Fibroblast of skin of abdomen (primary cell): ENCODE measurements at regions not wholly inside any gene's neighbourhood (a gene's known extent, or its start where the extent isn't known, plus 50 kb on each side); places are given as distances from the start of the nearest gene placed in this dataset.
"Not testable (repeated sequence)": the region's sequence is repeated elsewhere in the genome, so short reads cannot be mapped to it uniquely, and the experiment has no call there.

ENCODE experiments used
- DNase-seq: peaks from one replicate; pipeline ENCODE4 v3.0.0-alpha.2; 2013

- DNase-seq = not testable (repeated sequence)
Observed at GRCh38 chr10:30696416-30697185, 67.0 kb upstream of the LYZL2 start.

GRCh38 chr10:30695481-30696236 lies 66.1 kb upstream of the LYZL2 start:
- DNase-seq = peak; percentile 47

DNA sequence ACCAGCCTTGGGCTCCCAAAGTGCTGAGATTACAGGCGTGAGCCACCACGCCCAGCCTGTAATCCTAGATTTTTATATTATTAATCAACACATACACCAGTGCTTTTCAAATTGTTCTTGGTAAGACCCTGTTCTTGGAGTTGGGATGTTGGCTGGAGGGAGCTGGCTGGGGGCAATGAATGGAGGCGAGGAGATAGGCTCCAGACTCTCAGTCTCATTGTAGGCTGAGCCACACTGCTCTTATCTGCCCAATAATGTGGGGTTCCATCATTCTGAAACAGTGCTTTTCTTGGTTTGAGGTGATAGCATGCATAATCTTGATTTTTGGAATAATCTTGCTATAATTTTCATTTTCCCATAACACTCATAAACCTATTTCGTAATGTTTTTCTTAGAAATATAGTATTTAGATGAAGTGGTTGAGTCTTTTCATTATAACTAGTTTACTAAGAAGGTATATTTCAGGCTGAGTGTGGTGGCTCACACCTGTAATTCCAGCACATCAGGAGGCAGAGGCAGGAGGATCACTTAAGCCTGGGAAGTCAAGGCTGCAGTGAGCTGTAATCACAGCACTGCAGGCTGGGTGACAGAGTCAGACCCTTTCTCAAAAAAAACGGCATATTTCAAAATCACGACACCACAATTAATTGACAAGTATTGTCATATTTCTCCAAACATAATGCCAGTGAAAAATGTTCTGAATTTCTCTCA lies 65.1 kb upstream of the LYZL2 start:
- no peak for DNase-seq

DNA sequence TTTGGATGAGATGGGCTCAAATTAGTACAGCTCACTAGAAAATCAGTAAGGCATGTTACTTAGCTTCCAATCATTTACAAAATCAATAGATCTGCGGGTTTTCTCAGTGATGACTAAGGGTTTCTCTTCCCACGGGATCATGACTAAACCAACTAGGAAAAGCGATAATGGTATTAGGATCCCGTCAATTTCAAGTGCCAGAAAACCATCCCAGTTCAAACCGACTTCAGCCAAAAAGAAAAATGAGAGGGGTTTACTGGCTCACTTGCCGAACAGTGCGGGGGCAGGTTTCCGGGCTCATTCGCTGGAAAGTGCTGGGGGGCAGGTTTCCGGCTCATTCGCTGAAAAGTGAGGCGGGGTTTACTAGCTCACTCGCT lies 62.1 kb upstream of the LYZL2 start:
- peak; percentile 98 for DNase-seq

- DNase-seq = not testable (repeated sequence)
Observed at GRCh38 chr10:30690948-30691638, 61.5 kb upstream of the LYZL2 start.

- no peak for DNase-seq
Observed at GRCh38 chr10:30688456-30688855, 58.9 kb upstream of the LYZL2 start.

GRCh38 chr10:30687698-30688213 lies 58.2 kb upstream of the LYZL2 start:
- DNase-seq = peak; percentile 75

- DNase-seq = no peak
Observed at GRCh38 chr10:30686708-30687107, 57.2 kb upstream of the LYZL2 start.

DNA sequence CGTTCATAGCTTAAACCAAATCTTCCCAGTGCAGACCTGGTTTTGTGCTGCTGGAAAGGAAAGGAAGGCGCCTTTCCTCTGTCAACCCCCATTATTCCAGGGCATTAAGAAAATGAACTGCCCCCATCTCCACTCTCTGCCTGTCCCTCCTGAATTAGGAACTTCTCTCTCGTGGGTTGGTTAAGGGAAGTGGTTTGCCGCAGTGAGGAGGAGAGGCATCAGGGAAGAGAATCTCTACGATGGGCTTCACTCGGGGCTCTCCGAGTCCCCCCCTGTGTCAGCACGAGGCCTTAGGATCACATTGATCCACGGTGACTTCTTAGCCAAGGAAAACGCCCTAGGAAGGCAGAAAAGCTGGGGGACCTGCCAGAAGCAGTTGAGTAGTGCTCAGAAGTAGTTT lies 53.9 kb upstream of the LYZL2 start:
- DNase-seq = no peak

GRCh38 chr10:30682377-30683199 lies 53.0 kb upstream of the LYZL2 start:
- DNase-seq = peak; percentile 93

GRCh38 chr10:30680908-30681307 lies 51.4 kb upstream of the LYZL2 start:
- no peak for DNase-seq
